ENCODE measurements at regions not wholly inside any gene's neighbourhood (a gene's known extent, or its start where the extent isn't known, plus 50 kb on each side); places are given as distances from the start of the nearest gene placed in this dataset.
A peak's percentile ranks its signal among the peaks of the same experiment; 100 is the strongest.

- Histone ChIP-seq H3K27me3 (ENCODE audit: control insufficient read depth in 3 of 3, insufficient read depth in 3 of 3, low read length in 2 of 3) (no peaks in the 10 kb centered on the region), H3K36me3 (ENCODE audit: control insufficient read depth in 4 of 4, insufficient read depth in 4 of 4, low read length in 4 of 4) (no peaks in the 10 kb centered on the region), H3K9me3 (ENCODE audit: control insufficient read depth in 4 of 4, insufficient read depth in 3 of 4, low read length in 3 of 4) (peaks cover 0 to 3% (median 0%) of the 10 kb centered on the region in 4 donors), H3K9ac (ENCODE audit: insufficient read depth in 1 of 2, low read length in 2 of 2) (no peak overlapping the region), H3K4me3 (no peak overlapping the region), H3K27ac (ENCODE audit: low read depth in 1 of 2, low read length in 1 of 2) (no peak overlapping the region), H3K4me1 (ENCODE audit: control insufficient read depth in 5 of 5, insufficient read depth in 5 of 5, low read length in 5 of 5) (no peaks in the 10 kb centered on the region)
- no peak for TF ChIP-seq CTCF (IDR thresholded peaks at IDR 0.05; ENCODE audit: control extremely low read depth, extremely low read depth)
- ATAC-seq (ENCODE audit: insufficient read depth, low FRiP score), result no peak
- DNase-seq, result no peak
Observed at GRCh38 chr2:151078889-151079288, 182.8 kb downstream of the RBM43 start.

GRCh38 chr2:151071906-151072305 lies 189.8 kb downstream of the RBM43 start:
- no peak for ATAC-seq (ENCODE audit: insufficient read depth, low FRiP score)
- 63% methylated on average over 1 of the region's 1 CpG for WGBS, 2 donors
- no peak overlapping the region for H3K27ac ChIP-seq (ENCODE audit: low read depth in 1 of 2, low read length in 1 of 2)
- H3K4me3 ChIP-seq, result no peak overlapping the region
- H3K4me1 ChIP-seq (ENCODE audit: control insufficient read depth in 5 of 5, insufficient read depth in 5 of 5, low read length in 5 of 5), result peaks cover 0 to 4% (median 0%) of the 10 kb centered on the region in 5 donors
- H3K9ac ChIP-seq (ENCODE audit: insufficient read depth in 1 of 2, low read length in 2 of 2), result no peak overlapping the region
- peaks cover 0 to 3% (median 0%) of the 10 kb centered on the region in 4 donors for H3K9me3 ChIP-seq (ENCODE audit: control insufficient read depth in 4 of 4, insufficient read depth in 3 of 4, low read length in 3 of 4)
- DNase-seq, result no peak
- H3K36me3 ChIP-seq (ENCODE audit: control insufficient read depth in 4 of 4, insufficient read depth in 4 of 4, low read length in 4 of 4), result no peaks in the 10 kb centered on the region
- H3K27me3 ChIP-seq (ENCODE audit: control insufficient read depth in 3 of 3, insufficient read depth in 3 of 3, low read length in 2 of 3), result no peaks in the 10 kb centered on the region
- no peak for TF ChIP-seq CTCF (IDR thresholded peaks at IDR 0.05; ENCODE audit: control extremely low read depth, extremely low read depth)

GRCh38 chr2:151071382-151071781 lies 190.3 kb downstream of the RBM43 start:
- Histone ChIP-seq H3K27me3 (ENCODE audit: control insufficient read depth in 3 of 3, insufficient read depth in 3 of 3, low read length in 2 of 3) (no peaks in the 10 kb centered on the region), H3K27ac (ENCODE audit: low read depth in 1 of 2, low read length in 1 of 2) (no peak overlapping the region), H3K9ac (ENCODE audit: insufficient read depth in 1 of 2, low read length in 2 of 2) (no peak overlapping the region), H3K9me3 (ENCODE audit: control insufficient read depth in 4 of 4, insufficient read depth in 3 of 4, low read length in 3 of 4) (peaks cover 0 to 3% (median 0%) of the 10 kb centered on the region in 4 donors), H3K4me3 (no peak overlapping the region), H3K36me3 (ENCODE audit: control insufficient read depth in 4 of 4, insufficient read depth in 4 of 4, low read length in 4 of 4) (no peaks in the 10 kb centered on the region), H3K4me1 (ENCODE audit: control insufficient read depth in 5 of 5, insufficient read depth in 5 of 5, low read length in 5 of 5) (peaks cover 0 to 4% (median 0%) of the 10 kb centered on the region in 5 donors)
- no peak for ATAC-seq (ENCODE audit: insufficient read depth, low FRiP score)
- no peak for TF ChIP-seq CTCF (IDR thresholded peaks at IDR 0.05; ENCODE audit: control extremely low read depth, extremely low read depth)
- DNase-seq, result peak in 2 of 3 donors; percentile 40 to 55
- 46 to 61% methylated on average over 2 of the region's 2 CpGs for WGBS, 2 donors

GRCh38 chr2:151070253-151070652 lies 191.4 kb downstream of the RBM43 start:
- no peaks in the 10 kb centered on the region for H3K27me3 ChIP-seq (ENCODE audit: control insufficient read depth in 3 of 3, insufficient read depth in 3 of 3, low read length in 2 of 3)
- WGBS, 2 donors, result 62 to 78% methylated on average over 1 of the region's 1 CpG
- peaks cover 0 to 4% (median 0%) of the 10 kb centered on the region in 5 donors for H3K4me1 ChIP-seq (ENCODE audit: control insufficient read depth in 5 of 5, insufficient read depth in 5 of 5, low read length in 5 of 5)
- DNase-seq (peak in 1 of 3 donors; percentile 34), ATAC-seq (ENCODE audit: insufficient read depth, low FRiP score) (no peak)
- H3K27ac ChIP-seq (ENCODE audit: low read depth in 1 of 2, low read length in 1 of 2), result no peak overlapping the region
- H3K9ac ChIP-seq (ENCODE audit: insufficient read depth in 1 of 2, low read length in 2 of 2), result no peak overlapping the region
- H3K9me3 ChIP-seq (ENCODE audit: control insufficient read depth in 4 of 4, insufficient read depth in 3 of 4, low read length in 3 of 4), result peaks cover 0 to 3% (median 0%) of the 10 kb centered on the region in 4 donors
- H3K4me3 ChIP-seq, result no peak overlapping the region
- H3K36me3 ChIP-seq (ENCODE audit: control insufficient read depth in 4 of 4, insufficient read depth in 4 of 4, low read length in 4 of 4), result no peaks in the 10 kb centered on the region
- no peak for TF ChIP-seq CTCF (IDR thresholded peaks at IDR 0.05; ENCODE audit: control extremely low read depth, extremely low read depth)

Measured in lung (tissue), 11 donors.